Epidermal melanocyte (primary cell): ENCODE measurements at regions not wholly inside any gene's neighbourhood (a gene's known extent, or its start where the extent isn't known, plus 50 kb on each side); places are given as distances from the start of the nearest gene placed in this dataset.

Source experiments
- DNase-seq: peaks from one replicate; pipeline ENCODE4 v3.0.0; 2011; ENCODE audit warnings: low spot score; ENCODE audit not compliant: insufficient read length

DNA sequence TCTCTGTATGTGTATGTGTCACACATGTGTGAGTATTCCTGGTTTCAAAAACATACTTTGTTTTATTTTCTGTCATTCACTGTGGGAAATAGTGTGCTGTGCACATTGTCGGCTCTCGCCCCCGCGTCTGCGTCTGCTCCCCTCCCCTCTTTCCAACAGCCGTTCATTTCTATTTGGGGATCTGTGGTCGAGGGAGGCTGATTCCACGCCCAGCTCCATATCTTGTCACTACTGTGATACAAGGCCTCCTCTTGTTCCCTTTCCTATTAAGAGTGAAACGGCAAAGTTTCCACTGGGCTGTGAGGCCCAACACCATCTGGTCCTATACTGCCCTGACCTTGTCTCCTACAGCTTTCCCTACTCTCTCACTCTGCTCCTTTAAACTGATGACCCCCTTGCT is 172.5 kb upstream of the LRIG1 start:
- DNase-seq: no peak

DNA sequence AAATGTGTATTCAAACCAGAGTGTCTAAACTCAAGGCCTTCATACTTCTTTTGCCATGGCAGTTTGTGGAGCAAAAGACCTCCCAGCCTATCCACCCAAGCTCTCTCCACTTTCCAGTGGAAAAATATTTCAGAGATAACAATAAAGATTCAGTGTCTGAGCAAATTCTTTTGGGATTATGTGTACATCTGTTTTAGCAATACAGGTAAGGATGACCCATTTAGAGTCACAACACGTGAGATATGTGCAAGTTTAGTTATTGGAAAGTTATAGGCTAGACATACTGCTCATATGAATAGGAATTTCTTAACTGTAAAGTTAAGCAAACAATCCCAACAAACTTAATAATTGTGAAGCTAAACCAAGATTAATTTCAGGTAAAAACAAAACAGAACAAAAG is 174.5 kb upstream of the LRIG1 start:
- no peak for DNase-seq

DNA sequence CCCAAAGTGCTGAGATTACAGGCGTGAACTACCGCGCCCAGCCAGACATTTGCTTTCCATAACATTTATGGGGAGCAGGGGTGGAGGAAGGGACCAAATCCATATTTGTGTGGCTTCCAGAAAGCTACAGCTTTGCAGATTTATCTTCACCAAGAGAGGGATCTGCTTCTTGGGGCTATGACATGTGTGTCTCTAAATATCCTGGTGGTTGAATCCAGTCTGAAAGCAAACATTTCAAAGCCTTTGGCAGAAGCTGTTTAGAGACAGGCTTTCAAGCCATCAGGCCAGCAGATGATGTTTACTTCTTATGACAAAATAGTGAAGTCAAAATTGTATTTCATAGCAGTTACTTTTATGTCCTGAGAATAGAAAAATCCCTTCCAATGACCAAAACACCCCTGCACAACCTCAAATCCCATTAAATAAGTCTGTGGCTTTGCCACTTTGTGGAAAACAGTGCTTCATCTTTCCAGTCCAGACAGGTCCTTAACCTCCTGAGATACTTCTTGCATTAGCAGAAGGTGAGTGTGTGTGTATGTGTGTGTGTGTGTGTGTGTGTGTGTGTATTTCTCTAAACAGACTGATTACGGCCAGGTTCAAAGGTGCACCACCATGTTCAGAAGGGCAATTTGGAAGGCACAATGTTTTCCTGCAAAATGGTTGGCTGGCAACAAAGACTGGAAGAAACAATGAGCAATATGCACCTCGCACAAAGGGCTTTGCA is 191.4 kb upstream of the LRIG1 start:
- DNase-seq: no peak

DNA sequence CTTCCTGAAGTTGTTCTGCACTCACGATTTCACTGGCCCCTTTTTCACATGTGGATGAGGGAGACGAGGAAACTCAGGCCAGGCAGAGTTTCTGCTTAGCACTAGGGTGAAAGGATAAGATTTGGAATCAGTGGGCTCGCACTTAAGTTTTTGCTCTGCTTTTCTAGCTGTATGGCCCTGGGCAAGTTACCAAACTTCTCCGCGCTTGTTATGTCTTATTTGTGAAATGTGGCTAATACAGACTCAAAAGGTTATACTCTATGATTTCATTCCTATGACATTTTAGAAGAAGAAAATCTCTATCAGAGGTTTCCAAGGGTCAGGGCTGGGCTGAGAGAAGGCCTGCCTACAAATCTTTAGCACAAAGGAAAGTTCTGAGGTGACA is 191.9 kb upstream of the LRIG1 start:
- DNase-seq: no peak

DNA sequence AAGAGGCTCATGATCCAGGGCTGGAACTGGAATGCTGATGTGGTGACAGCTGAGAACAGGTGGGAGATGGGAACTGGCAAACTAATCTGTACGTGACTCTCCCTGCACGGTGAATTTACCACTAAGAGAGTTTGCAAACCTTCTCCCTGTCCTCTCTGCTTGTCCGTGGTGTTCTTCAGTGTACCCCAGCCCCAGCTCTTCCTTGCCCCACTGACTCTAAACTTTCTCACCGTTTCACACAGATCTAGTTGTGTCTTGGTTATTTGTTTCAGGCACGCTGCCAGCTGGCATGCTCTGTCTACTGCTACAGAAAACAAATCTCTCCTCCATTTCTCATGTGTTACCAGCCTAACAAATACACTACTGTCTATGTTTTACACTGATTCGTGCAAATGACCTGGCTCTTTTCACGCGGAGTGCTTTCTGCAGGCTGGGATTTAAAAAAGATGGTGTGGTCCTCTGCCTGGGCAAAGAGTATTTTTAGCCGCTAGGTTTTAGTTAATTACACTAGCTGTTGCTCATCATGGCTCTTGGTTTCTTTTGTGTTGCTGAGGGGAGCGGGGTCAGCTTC is 192.7 kb upstream of the LRIG1 start:
- no peak for DNase-seq

DNA sequence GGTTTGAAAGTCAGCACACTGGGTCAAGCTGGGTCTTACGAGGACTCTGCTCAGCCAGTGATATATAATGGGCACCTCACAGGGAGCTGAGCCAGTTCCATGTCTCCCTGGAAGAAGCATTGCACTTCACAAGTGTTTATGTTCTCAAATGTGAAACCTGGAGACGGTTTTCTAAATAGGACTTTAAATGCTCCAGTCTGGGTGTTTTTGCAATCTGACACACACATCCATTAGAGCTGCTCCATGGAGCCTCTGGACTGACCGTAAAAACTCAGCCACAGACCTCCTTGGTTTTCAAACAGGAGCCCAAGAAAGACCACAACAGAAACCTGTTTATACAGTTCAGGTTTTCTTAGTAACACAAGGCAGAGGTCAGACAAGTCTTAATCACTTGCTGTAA is 201.3 kb upstream of the LRIG1 start:
- no peak for DNase-seq

DNA sequence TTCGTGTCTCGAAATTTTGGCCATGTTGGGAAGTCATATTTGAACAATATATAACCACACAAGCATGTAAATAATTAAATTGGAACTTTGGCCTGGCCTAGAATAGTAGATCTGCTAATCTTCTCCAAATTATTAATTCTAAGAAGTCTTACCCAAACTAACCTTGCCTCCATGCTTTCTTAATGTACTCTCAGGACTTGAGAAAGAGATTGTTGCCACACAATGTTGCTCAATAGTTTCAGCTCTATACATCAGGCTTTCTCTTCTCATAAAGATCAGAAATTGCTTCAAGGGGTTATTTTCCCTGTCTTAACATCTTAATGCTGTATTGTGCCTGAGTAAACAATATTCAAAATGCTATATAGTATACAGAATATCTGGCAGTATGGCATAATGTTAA is 202.7 kb upstream of the LRIG1 start:
- no peak for DNase-seq

DNA sequence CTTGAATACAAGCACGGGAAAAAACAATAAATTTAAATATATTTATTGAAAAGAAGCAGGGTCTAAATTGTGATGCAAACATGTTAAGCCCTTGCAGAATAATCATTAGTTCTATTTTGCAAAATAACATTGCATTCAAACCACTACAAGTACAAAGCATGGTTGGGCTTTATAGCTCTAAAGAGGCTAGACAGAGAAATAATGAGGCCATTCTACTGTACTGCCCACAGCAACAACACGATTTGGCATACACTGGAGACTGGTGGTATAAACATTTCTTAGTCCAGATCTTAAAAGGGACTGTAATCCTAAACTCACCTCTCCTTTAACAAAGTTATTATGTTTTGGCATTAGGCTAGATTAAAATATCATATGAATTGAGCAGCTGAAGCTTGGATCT is 204.3 kb upstream of the LRIG1 start:
- DNase-seq: no peak

DNA sequence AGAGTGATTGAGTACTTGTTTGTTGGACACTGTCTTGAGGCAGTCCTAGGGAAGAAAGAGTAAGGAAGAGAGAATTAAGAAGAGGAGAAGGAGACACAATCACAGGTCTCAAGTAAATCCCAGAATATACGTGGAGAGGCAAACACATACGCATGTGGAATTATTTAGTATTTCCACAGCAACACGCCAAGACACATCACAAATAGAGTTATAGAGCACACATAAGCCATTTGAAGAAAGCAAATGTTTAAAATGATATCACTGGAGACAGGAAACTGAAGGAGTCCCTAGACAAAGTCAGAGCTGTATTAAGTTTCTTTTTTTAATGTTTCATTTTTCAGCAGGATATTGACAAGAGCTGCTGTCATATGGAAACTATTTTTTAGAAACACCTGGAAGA is 206.1 kb upstream of the LRIG1 start:
- DNase-seq: no peak

DNA sequence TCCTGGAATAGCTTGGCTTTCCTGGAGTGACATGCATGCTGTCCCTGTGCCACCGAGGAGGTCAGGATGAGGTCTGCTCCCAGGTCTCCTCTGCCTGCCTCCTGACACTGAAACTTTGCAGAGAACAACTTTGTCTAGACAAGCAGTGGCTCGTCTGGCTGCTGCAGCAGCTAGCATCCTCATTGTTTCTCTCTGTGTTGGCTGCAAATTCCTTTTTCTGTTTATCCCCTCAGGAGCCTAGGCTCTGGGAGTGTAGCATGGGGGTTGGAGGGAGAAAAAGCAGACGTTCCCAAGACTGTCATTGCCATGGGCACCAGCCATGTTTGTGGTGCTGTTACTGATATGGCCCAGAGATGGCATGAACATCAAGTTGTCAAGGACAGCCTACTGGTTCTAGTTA is 208.7 kb upstream of the LRIG1 start:
- DNase-seq: no peak

DNA sequence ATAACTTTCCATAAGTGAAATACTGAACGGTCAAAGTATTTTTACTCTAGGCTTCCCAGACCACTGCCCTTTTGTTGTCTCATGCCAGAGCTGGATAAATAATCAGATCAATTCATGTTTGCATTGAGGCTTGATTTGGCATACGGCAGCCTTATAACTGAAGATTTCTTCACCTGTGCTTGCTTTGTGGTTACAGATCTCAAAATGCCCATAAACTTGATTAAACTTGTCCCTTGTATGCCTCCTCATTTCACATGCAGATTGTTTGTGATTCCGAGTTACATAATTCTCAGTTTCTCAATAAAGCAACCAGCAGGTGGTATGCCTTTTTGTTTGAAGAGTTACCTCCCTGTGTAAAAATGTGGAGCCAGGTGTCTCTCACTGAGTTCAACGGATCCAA is 211.4 kb upstream of the LRIG1 start:
- no peak for DNase-seq

DNA sequence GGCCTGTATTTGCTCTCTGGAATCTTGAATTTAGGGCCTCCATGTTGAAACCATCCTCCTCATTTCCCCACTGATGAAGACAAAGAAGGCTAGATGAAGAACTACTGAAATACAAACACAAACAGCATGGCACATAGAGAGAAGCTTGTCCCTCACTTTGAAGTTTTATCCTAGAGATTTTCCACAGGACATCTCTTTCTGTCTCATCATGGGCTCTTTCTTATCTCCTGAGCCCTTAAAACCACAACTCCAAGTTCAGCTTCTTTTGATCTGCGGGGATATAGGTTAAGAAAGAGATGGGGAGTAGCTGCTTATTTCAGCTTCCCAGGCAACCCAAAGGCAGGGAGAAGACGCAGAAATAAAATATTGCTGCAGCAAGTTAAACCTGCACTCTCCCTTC is 213.1 kb upstream of the LRIG1 start:
- DNase-seq: no peak

DNA sequence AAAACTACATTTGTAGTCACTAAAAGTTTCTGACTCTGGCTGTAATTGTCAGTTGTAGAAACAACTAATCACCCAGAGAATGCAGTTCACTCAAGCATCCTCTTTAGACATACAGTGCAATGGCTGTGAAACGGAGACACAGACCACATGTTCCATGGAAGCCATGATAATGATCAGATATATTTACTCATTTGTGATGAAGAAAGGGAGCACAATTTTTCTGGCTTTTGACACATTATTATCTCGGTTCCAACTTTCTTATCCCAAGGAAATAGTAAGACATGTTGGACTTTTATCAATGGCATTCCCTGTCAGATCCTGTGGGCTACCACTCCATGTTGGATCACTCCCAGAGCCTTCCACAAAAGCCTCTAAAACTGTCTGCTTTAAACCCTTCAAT is 215.0 kb upstream of the LRIG1 start:
- no peak for DNase-seq

DNA sequence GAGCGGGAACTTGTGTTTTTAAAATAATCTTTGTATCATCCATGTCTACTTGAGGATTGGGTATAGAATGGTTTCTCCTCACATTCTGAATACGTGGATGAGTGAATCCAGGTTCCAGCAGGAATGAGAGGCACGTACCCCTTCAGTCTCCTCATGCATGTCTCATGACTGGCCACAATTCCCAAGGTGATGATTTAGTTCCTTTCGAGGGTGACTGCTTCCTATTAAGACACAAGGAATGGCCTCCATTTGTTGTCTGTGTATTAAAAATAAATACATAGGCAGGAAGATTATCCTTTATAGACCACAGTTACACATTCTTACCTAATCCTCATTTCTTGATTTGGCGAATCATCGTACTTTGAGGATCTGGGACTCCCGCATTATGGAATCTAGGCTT is 217.0 kb upstream of the LRIG1 start:
- DNase-seq: no peak

DNA sequence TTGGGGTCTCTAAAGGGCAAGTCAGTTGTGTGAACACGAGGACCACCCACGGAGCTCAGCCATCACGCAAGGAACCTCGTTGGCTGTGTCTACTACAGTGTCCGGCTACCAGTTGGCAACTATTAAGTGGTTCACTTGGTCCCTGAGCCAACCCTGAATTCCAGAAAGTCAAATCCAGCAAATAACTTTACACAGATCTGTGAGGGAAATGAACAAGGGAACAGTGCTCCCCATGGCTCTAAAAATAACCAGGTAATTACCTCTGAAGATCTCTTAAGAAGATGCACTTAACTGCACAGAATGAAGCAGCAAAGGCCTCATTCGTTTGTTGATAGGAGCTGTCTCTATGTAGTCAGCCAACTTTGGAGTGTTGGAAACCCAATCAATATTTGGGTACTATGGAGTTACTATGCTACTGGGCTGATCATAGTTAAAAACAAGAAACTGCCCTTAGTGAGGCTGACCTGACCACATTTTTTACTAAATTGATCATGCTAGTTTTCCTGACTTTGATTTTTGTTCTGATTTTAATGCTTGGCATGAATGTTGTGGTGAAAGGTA is 219.1 kb upstream of the LRIG1 start:
- DNase-seq: no peak

DNA sequence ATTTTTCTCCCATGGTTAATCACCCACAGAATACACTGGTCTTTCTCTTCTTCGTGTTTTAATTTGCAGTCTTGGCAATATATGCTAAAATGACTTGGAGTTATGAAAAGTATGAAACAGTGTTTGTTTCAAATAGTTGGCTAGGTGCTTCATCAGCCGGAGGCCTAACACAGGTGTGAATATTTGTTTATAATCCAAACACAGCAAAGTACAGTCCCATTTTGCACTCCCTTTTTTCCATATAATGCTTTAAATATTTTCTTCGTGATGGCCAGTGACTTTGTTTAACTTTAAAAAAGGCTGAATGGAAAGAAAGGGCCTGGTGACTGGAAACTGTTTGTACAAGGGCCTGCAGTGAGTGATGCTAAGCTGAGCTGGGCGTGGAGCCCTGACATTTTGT is 219.7 kb upstream of the LRIG1 start:
- no peak for DNase-seq

DNA sequence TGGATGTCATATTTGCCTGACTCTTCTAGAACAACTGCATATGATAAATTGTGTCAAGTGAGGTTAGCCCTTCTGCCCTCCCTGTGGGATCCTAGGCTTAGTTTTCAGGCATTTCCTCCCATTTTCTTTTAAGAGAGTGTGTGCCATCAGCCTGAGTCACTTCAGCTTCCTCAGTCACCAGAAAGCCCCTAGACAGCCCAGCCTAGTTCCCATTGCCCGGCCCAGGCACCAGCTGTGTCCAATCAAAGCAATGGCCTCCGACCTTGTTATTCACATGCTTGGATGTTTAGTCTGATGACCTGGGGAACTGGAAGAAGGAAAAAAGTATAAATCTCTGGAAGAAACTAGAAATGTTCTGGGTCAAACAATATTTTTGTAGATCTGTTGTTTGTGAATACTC is 221.9 kb upstream of the LRIG1 start:
- no peak for DNase-seq

DNA sequence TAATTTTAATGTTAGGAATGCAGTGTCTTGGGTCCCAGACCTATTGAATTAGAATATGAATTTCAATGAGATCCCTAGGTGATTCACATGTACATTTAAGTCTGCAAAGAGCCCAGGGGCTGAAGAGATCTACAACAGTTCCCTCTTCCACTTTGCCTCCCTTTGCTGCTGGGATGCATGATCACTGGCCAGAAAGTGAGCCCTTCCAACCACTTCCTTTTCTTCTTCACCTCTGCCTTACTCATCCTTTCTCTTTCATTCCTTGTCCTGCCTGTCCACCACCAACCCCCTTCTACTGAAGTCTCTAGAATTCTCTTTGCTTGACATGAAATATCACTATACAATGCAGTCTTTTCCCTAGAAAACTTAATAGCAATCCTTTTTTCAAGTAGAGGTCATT is 222.4 kb upstream of the LRIG1 start:
- no peak for DNase-seq

DNA sequence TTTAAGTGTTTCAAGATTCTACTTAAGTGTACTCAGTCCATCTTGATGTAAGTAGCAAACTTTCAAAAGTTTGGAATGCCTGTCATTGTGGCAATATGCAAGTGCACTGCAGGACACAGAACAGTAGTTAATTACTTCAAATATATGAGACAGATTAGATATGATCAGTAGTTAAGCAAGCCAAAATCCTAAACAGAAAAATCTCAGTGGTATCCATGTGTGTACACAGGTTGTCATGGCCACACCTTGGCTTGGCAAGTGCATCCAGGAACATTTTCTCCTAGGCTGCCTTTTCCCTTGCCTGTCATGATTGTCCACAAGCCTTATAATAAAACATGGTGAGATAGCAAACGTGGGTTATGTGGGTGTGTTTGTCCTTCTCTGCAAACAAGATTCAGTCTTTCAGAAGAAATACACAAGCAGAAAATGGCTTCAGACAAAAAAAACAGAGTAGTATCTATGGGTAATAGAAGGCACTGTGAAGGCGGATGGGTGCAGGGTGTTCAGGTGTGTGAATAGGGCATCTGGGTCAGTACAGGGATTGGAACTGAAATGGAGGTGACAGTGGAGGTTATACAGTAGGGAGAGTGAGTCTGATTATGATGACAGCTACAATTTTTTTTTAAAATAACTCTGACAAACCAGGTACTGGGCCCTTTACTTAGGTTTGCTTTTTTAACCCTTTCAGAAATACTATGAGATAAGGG is 229.0 kb upstream of the LRIG1 start:
- DNase-seq: no peak

DNA sequence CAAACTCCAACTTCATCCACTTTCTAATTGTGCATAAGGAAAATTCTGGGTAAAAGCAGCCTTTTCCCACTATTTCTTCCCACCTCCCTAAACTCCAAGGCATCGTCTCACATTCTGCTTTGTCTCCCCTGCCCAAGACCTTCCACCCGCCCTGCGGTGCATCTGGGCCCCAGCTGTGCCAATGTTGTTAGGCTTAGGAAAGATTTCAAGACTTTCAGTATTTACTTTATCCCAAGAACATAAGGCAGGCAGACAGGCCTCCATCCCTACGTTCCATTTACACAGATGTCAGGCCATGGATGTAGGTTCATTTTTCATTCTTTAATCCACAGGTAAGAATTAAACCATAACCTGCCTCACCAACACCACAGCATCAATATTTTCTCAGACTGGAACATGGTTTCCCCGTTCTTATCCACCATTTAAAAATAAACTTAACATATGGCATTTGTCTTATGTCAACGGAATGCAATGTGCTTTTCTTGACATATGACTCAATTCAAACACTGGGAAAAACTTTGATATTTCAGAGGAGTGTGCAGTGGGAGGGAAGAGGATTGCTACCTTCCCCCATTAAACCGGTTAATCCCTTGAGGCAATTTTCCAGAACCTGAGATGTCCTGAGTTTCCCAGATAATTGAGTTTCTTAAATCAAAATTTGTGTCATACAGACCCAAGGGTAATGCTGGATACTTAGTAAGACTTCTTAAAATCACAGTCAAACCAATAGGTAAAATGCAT is 238.0 kb upstream of the LRIG1 start:
- no peak for DNase-seq

DNA sequence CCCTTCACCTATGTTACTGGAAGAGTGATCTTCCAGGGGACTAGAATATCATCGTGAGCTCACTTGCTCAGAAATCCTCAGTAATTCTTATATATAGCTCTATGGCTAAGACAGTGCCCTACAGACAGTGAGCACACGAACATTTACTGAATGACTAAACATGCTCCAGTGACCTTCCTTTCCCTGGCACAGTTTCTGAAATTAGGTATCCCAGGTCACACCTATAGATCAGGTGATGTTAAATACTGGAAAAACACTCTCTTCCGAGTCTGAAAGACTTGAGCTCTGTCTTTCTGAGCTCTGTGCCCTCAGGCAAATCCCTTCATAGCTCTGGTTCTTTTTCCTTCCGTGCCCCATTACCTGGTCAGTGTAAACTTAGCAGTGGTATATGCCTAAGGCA is 239.4 kb upstream of the LRIG1 start:
- DNase-seq: no peak

DNA sequence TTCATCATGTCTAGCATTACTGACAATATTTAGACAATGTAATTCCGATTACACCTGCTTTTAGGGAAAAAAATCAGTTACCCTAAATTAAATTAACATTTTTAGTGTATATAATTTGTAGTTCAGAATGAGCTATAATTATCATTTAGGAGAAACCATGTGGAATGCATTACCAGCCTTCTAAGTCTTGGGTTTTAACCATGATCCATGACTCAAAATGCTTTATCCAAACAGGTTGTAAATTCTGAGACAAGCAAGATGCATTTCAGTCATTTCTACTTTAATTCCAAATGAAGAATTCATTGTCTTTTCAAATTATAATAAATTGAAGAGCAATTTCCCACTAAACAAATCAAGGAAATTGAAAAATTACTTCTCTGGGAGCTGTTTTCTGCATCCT is 243.7 kb upstream of the LRIG1 start:
- DNase-seq: no peak
